Kidney epithelial cell (primary cell): ENCODE measurements at regions not wholly inside any gene's neighbourhood (a gene's known extent, or its start where the extent isn't known, plus 50 kb on each side); places are given as distances from the start of the nearest gene placed in this dataset.
A peak's percentile ranks its signal among the peaks of the same experiment; 100 is the strongest.

Source experiments
- DNase-seq: peaks from one replicate; pipeline ENCODE4 v3.0.0-alpha.2; 2010; ENCODE audit warnings: low read depth
- H3K27me3 ChIP-seq: 2 replicates; pipeline ENCODE4 v1.6.0; 2011; ENCODE audit warnings: low read length; ENCODE audit not compliant: control insufficient read depth, insufficient read depth
- H3K36me3 ChIP-seq: 2 replicates; pipeline ENCODE4 v1.5.1; 2011; ENCODE audit warnings: low read length; ENCODE audit not compliant: control insufficient read depth, insufficient read depth
- H3K4me3 ChIP-seq: 2 replicates; pipeline ENCODE4 v1.5.1; 2011; ENCODE audit warnings: low read depth, mild to moderate bottlenecking, control low read depth, low read length
- TF ChIP-seq, protein P1 (sequence below): IDR thresholded peaks from 2 replicates; pipeline ENCODE4 v1.5.1; 2011; ENCODE audit warnings: mild to moderate bottlenecking, moderate library complexity, low read length, control low read depth, inconsistent platforms; ENCODE audit not compliant: insufficient read depth, poor library complexity, severe bottlenecking

DNA sequence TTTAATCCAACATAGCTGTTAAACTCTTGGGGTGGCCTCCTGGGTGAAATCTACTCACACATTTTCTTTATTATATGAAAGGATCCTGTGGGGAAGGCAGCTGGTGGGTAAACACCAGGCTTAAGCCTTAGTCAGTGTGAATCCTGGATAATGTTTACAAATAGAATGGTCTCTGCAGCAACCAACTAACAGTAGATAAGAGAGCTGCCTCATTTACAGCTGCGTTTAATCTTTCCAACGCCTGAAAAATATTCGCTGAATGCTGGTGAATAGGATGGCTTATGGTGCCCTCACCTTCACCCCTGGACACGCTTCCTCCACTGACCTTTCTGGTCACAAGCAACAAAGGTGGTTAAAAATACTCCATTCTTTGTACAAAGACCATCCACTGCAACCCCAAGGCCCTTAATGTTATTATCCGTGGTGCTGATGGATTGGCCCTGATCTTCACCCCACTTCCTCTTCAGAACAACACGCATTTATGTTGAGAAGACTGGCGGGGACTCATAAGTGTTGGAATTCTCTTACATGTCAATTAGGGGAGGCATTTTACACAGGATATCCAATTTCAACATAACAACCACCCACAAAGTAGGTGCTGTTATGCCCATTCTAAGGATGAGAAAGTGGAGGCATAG, 120.0 kb upstream of the FRMD4B start:
- DNase-seq, result no peak
- no peak overlapping the region for H3K4me3 ChIP-seq
- no peaks in the 10 kb centered on the region for H3K36me3 ChIP-seq
- TF ChIP-seq, protein P1, sequence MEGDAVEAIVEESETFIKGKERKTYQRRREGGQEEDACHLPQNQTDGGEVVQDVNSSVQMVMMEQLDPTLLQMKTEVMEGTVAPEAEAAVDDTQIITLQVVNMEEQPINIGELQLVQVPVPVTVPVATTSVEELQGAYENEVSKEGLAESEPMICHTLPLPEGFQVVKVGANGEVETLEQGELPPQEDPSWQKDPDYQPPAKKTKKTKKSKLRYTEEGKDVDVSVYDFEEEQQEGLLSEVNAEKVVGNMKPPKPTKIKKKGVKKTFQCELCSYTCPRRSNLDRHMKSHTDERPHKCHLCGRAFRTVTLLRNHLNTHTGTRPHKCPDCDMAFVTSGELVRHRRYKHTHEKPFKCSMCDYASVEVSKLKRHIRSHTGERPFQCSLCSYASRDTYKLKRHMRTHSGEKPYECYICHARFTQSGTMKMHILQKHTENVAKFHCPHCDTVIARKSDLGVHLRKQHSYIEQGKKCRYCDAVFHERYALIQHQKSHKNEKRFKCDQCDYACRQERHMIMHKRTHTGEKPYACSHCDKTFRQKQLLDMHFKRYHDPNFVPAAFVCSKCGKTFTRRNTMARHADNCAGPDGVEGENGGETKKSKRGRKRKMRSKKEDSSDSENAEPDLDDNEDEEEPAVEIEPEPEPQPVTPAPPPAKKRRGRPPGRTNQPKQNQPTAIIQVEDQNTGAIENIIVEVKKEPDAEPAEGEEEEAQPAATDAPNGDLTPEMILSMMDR, result no peak
- H3K27me3 ChIP-seq, result no peaks in the 10 kb centered on the region

DNA sequence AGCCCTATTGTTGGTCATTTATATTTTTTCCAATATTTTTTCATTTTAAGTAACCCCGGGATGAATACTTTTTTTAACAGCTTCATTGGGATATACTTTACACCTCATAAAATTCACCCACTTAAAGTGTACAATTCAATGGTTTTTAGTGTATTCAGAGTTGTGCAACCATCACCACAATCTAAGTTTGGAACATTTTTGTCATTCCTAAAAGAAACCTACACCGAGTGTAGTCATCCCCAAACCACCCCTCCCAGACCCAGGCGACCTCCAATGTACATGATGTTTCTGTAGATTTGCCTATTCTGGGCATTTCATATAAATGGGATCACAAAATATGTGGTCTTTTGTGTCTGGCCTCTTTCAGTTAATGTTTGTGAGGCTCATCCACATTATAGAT, 118.3 kb upstream of the FRMD4B start:
- Histone ChIP-seq H3K36me3 (no peaks in the 10 kb centered on the region), H3K27me3 (no peaks in the 10 kb centered on the region), H3K4me3 (no peak overlapping the region)
- TF ChIP-seq, protein P1, result no peak
- peak; percentile 32 for DNase-seq

GRCh38 chr3:69500604-69501003, 114.7 kb upstream of the FRMD4B start:
- TF ChIP-seq, protein P1, result no peak
- no peak for DNase-seq
- H3K36me3 ChIP-seq, result no peaks in the 10 kb centered on the region
- H3K27me3 ChIP-seq, result no peaks in the 10 kb centered on the region
- H3K4me3 ChIP-seq, result no peak overlapping the region

DNA sequence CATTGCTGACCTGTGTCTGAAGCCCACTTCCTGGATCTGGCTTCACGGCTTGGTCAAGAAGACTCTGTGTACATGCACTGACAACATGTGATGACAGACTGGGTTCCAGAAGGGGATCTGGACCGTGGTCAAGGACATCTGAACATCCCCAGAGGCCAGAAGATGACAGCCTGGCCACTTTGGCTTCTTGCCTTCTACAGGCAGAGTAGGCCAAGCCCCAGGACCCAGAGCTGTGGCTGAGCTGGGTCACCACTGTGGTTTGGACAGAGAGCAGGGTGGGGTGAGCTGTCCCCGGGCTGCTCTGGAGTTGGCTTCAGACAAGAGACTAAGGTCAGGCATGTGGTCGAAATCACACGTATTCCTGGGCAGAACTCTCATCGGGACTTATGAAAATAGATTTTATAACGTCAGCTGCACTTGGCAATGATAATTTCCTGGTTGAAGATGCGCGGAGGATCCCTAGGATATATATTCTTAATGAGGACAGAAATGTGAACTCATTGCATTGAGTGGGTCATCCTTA, 114.1 kb upstream of the FRMD4B start:
- no peak overlapping the region for H3K4me3 ChIP-seq
- H3K36me3 ChIP-seq, result no peaks in the 10 kb centered on the region
- no peaks in the 10 kb centered on the region for H3K27me3 ChIP-seq
- TF ChIP-seq, protein P1, result no peak
- no peak for DNase-seq

DNA sequence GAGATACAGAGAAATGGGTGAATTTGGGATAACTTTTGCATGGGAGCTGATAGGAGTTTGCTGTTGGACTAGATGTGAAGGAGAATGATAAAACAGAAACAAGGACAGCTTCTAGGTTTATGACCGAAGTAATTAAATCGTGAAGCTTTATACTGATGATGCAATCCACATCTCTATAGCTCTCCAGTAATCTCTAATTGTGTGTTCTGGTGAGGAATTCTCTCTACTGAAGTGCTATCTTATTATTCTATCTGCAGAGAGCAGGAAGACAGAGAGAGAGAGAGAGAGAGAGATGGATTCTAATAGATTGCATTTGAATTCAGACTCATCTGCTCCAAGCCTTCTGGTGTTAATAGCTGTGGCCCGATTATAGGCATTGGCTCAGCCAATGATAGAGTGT, 113.5 kb upstream of the FRMD4B start:
- Histone ChIP-seq H3K4me3 (no peak overlapping the region), H3K36me3 (no peaks in the 10 kb centered on the region), H3K27me3 (no peaks in the 10 kb centered on the region)
- TF ChIP-seq, protein P1, result no peak
- DNase-seq, result no peak

DNA sequence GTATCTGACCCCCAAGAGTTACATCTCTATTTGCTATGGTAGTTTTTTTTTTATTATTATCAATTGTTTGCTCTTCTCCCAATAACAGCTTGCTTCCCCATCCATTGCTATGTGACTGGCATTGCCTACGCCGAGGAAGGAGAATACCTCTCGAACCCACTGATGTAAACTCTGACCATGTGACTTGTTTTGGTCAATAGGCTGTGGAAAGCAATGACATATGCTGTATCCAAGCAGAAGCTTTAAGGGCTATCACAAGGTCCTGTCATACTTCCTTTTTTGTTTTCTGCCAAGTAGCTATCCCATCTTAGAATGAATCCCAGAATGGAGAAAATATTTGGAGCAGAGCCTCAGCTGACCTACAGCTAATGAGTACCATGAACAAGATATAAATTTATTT, 111.0 kb upstream of the FRMD4B start:
- no peak for DNase-seq

More for the DNA sequence above, 111.0 kb upstream of the FRMD4B start:
- Histone ChIP-seq H3K36me3 (no peaks in the 10 kb centered on the region), H3K27me3 (no peaks in the 10 kb centered on the region), H3K4me3 (no peak overlapping the region)
- TF ChIP-seq, protein P1, result no peak
